B cell (primary cell): ENCODE measurements at regions not wholly inside any gene's neighbourhood (a gene's known extent, or its start where the extent isn't known, plus 50 kb on each side); places are given as distances from the start of the nearest gene placed in this dataset.

Experiments used
- ATAC-seq: fragments of 200-7000 bp; cut with Tn5 transposase; one replicate; pipeline ENCODE4 v1.10.0; 2021; ENCODE audit warnings: low read depth, mild to moderate bottlenecking, moderate number of reproducible peaks, moderate library complexity
- CTCF ChIA-PET: fragments of 350-600 bp; sonication (Branson Sonifier 250); formaldehyde crosslinking; loops from one replicate; lab custom pipeline; 2021; ENCODE audit warnings: antibody characterized with exemption, inconsistent platforms; lab: Charles Lee
- POLR2A ChIA-PET: fragments of 350-600 bp; sonication (Branson Sonifier 250); formaldehyde crosslinking; loops from one replicate; lab custom pipeline; 2021; ENCODE audit warnings: antibody characterized with exemption; lab: Charles Lee
- DNase-seq: peaks from one replicate; pipeline ENCODE4 v3.0.0; 2013
- H2AFZ ChIP-seq: 2 replicates; pipeline ENCODE4 v1.6.1; 2012; ENCODE audit warnings: mild to moderate bottlenecking, low read depth, low read length; ENCODE audit not compliant: insufficient read depth, poor library complexity, severe bottlenecking
- H3K27ac ChIP-seq, 2 donors: 1 replicate in 1 of 2; 2 replicates in 1 of 2; pipeline ENCODE4 v1.5.1; 2012 to 2013; ENCODE audit warnings: low read length in 2 of 2, mild to moderate bottlenecking in 2 of 2, moderate library complexity in 1 of 2
- H3K27me3 ChIP-seq, 4 experiments: fragments of 200-600 bp in 1 of 4; sonication (generic) in 1 of 4; replicated peaks in 1 of 4; 1 replicate in 2 of 4; 2 replicates in 2 of 4; pipeline versions ENCODE4 v1.6.1 to v1.7.0; 2013 to 2016; ENCODE audit warnings: low read length in 3 of 4, mild to moderate bottlenecking in 2 of 4, mixed read lengths in 1 of 4, moderate library complexity in 1 of 4; ENCODE audit not compliant: insufficient read depth in 4 of 4, control insufficient read depth in 3 of 4; ENCODE audit errors: control extremely low read depth in 1 of 4
- H3K36me3 ChIP-seq, 2 experiments: replicated peaks in 1 of 2; 1 replicate in 1 of 2; 2 replicates in 1 of 2; pipeline versions ENCODE4 v1.6.1 to v1.7.1; 2013; ENCODE audit warnings: low read length in 1 of 2; ENCODE audit not compliant: insufficient read depth in 2 of 2, control insufficient read depth in 1 of 2; ENCODE audit errors: control extremely low read depth in 1 of 2, extremely low read depth in 1 of 2
- H3K4me1 ChIP-seq, 2 donors: fragments of 200-600 bp in 1 of 2; sonication (generic) in 1 of 2; 1 replicate in 1 of 2; 2 replicates in 1 of 2; pipeline versions ENCODE4 v1.5.1 to v1.6.1; 2013 to 2017; ENCODE audit warnings: low read length in 2 of 2; ENCODE audit not compliant: control insufficient read depth in 2 of 2, insufficient read depth in 2 of 2
- H3K4me2 ChIP-seq: replicated peaks from 2 replicates; pipeline ENCODE3; 2012; ENCODE audit warnings: mild to moderate bottlenecking, low read depth, low read length; ENCODE audit not compliant: poor library complexity, severe bottlenecking
- H3K4me3 ChIP-seq, 5 experiments: fragments of 200-600 bp in 1 of 5; sonication (generic) in 1 of 5; 1 replicate in 3 of 5; 2 replicates in 2 of 5; pipeline versions ENCODE4 v1.5.1 to v1.7.0; 2011 to 2016; ENCODE audit warnings: low read length in 4 of 5, mild to moderate bottlenecking in 4 of 5, low read depth in 2 of 5, control low read depth in 1 of 5, moderate library complexity in 1 of 5; ENCODE audit not compliant: insufficient read depth in 1 of 5; ENCODE audit errors: control extremely low read depth in 1 of 5, extremely low read depth in 1 of 5
- H3K79me2 ChIP-seq: fragments of 200-600 bp; sonication (generic); one replicate; pipeline ENCODE4 v1.6.0; 2016; ENCODE audit warnings: low read length; ENCODE audit not compliant: control insufficient read depth, insufficient read depth
- H3K9ac ChIP-seq: fragments of 200-600 bp; sonication (generic); 2 replicates; pipeline ENCODE4 v1.6.1; 2017; ENCODE audit warnings: mild to moderate bottlenecking, low read length, moderate library complexity
- H3K9me3 ChIP-seq, 3 donors: one replicate each; pipeline versions ENCODE4 v1.6.1 to v1.7.1; 2013; ENCODE audit warnings: low read length in 2 of 3; ENCODE audit not compliant: control insufficient read depth in 2 of 3, insufficient read depth in 1 of 3; ENCODE audit errors: control extremely low read depth in 1 of 3
- H4K20me1 ChIP-seq: 2 replicates; pipeline ENCODE4 v1.6.0; 2012; ENCODE audit warnings: mild to moderate bottlenecking, low read length; ENCODE audit not compliant: insufficient read depth, control insufficient read depth, poor library complexity, severe bottlenecking
- H3K27ac Mint-ChIP-seq: one replicate; pipeline ENCODE4 v1.8.0; 2021; ENCODE audit warnings: mixed read lengths
- H3K27me3 Mint-ChIP-seq: one replicate; pipeline ENCODE4 v1.8.0; 2021; ENCODE audit warnings: mixed read lengths
- H3K4me1 Mint-ChIP-seq: one replicate; pipeline ENCODE4 v1.8.0; 2021; ENCODE audit warnings: mixed read lengths
- H3K4me3 Mint-ChIP-seq: one replicate; pipeline ENCODE4 v1.8.0; 2021; ENCODE audit warnings: mixed read lengths
- H3K9me3 Mint-ChIP-seq: one replicate; pipeline ENCODE4 v1.8.0; 2022; ENCODE audit warnings: mixed read lengths; ENCODE audit not compliant: insufficient read depth
- CTCF ChIP-seq: fragments of 200-600 bp; IDR thresholded peaks from one replicate; pipeline ENCODE4 v1.8.0; 2022; ENCODE audit warnings: antibody characterized with exemption, mild to moderate bottlenecking
- EZH2 ChIP-seq: IDR thresholded peaks from 2 replicates; pipeline ENCODE4 v1.6.1; 2012; ENCODE audit warnings: borderline replicate concordance, low read depth, mild to moderate bottlenecking, moderate library complexity, low read length; ENCODE audit not compliant: insufficient read depth, poor library complexity, severe bottlenecking
- WGBS: methylation state at CpG from one replicate; pipeline ENCODE4 v1.1.5; 2013; ENCODE audit warnings: missing lambda C conversion rate; ENCODE audit not compliant: insufficient coverage; 5-methylcytosine and 5-hydroxymethylcytosine counted together
- intact Hi-C: fragments of 100-400 bp; cut with micrococcal nuclease; formaldehyde crosslinking; loops from one replicate; pipeline ENCODE4 v1.10.0; 2022

- H3K27me3 Mint-ChIP-seq = no peaks in the 10 kb centered on the region
- intact Hi-C loops = no loop called here
Measured at GRCh38 chr11:115111066-115111465, 393.1 kb downstream of the CADM1 start.

GRCh38 chr11:115112754-115113153 lies 391.5 kb downstream of the CADM1 start:
- H3K79me2 ChIP-seq = no peaks in the 10 kb centered on the region
- WGBS = 42% methylated on average over 2 of the region's 6 CpGs

More at GRCh38 chr11:115111066-115111465, 393.1 kb downstream of the CADM1 start:
- TF ChIP-seq EZH2 (no peak), CTCF (no peak)
- Histone ChIP-seq H3K79me2 (no peaks in the 10 kb centered on the region), H3K4me2 (no peak overlapping the region), H2AFZ (no peak overlapping the region), H3K27ac (no peak overlapping the region), H3K27me3 (no peaks in the 10 kb centered on the region), H4K20me1 (no peaks in the 10 kb centered on the region), H3K36me3 (no peaks in the 10 kb centered on the region), H3K4me1 (no peaks in the 10 kb centered on the region), H3K4me3 (no peak overlapping the region), H3K9ac (no peak overlapping the region), H3K9me3 (no peaks in the 10 kb centered on the region)
- ChIA-PET CTCF (no interaction called here), POLR2A (no interaction called here)
- H3K4me1 Mint-ChIP-seq = no peaks in the 10 kb centered on the region
- no peaks in the 10 kb centered on the region for H3K9me3 Mint-ChIP-seq
- no peak overlapping the region for H3K4me3 Mint-ChIP-seq
- DNase-seq = no peak
- 87% methylated on average over 5 of the region's 5 CpGs for WGBS
- no peak overlapping the region for H3K27ac Mint-ChIP-seq
- ATAC-seq = no peak

More at GRCh38 chr11:115112754-115113153, 391.5 kb downstream of the CADM1 start:
- Histone ChIP-seq H3K4me1 (no peaks in the 10 kb centered on the region), H3K27me3 (no peaks in the 10 kb centered on the region), H3K9me3 (no peaks in the 10 kb centered on the region), H3K27ac (no peak overlapping the region), H3K4me2 (no peak overlapping the region), H4K20me1 (no peaks in the 10 kb centered on the region), H3K9ac (no peak overlapping the region), H3K36me3 (no peaks in the 10 kb centered on the region), H3K4me3 (no peak overlapping the region), H2AFZ (no peak overlapping the region)
- intact Hi-C loops = no loop called here
- no peak for DNase-seq
- ATAC-seq = no peak
- H3K4me3 Mint-ChIP-seq = no peak overlapping the region
- ChIA-PET POLR2A (interaction anchor here (0.6 kb wide), 1 partner anchor 320 kb away, joined by 3 read pairs; no protein-coding TSS in a partner anchor), CTCF (no interaction called here)
- no peaks in the 10 kb centered on the region for H3K4me1 Mint-ChIP-seq
- TF ChIP-seq EZH2 = no peak
- no peak for TF ChIP-seq CTCF
- no peak overlapping the region for H3K27ac Mint-ChIP-seq
- H3K27me3 Mint-ChIP-seq = no peaks in the 10 kb centered on the region
- no peaks in the 10 kb centered on the region for H3K9me3 Mint-ChIP-seq
